ENCODE measurements at regions not wholly inside any gene's neighbourhood (a gene's known extent, or its start where the extent isn't known, plus 50 kb on each side); places are given as distances from the start of the nearest gene placed in this dataset.

GRCh38 chr18:2148823-2149222 lies 422.5 kb downstream of the METTL4 start:
- TF ChIP-seq CTCF (IDR thresholded peaks at IDR 0.05; ENCODE audit: insufficient read depth, low read depth, low read length) (no peak), EZH2 (IDR thresholded peaks at IDR 0.05; ENCODE audit: insufficient read depth, low read length) (no peak)

All from astrocyte (in vitro differentiated cells and primary cell).